Stomach smooth muscle (tissue), 2 donors: ENCODE measurements at regions not wholly inside any gene's neighbourhood (a gene's known extent, or its start where the extent isn't known, plus 50 kb on each side); places are given as distances from the start of the nearest gene placed in this dataset.

Experiments
- H3K27ac ChIP-seq: one replicate; pipeline ENCODE4 v1.7.0; 2013; ENCODE audit warnings: mild to moderate bottlenecking, low read length, inconsistent platforms
- H3K27me3 ChIP-seq, 2 donors: one replicate each; pipeline ENCODE4 v1.7.0; 2013; ENCODE audit warnings: low read length in 2 of 2; ENCODE audit not compliant: insufficient read depth in 2 of 2, control insufficient read depth in 1 of 2
- H3K36me3 ChIP-seq, 2 donors: one replicate each; pipeline ENCODE4 v1.7.0; 2013; ENCODE audit warnings: low read length in 2 of 2; ENCODE audit not compliant: control insufficient read depth in 2 of 2, insufficient read depth in 2 of 2
- H3K4me1 ChIP-seq: one replicate; pipeline ENCODE4 v1.7.0; 2013; ENCODE audit warnings: low read length; ENCODE audit not compliant: control insufficient read depth, insufficient read depth
- H3K4me3 ChIP-seq, 2 donors: one replicate each; pipeline ENCODE4 v1.7.0; 2013; ENCODE audit warnings: low read length in 2 of 2
- H3K9ac ChIP-seq, 2 donors: one replicate each; pipeline ENCODE4 v1.7.0; 2013; ENCODE audit warnings: low read length in 2 of 2, mild to moderate bottlenecking in 1 of 2
- H3K9me3 ChIP-seq, 2 donors: one replicate each; pipeline ENCODE4 v1.7.0; 2013; ENCODE audit warnings: low read length in 2 of 2; ENCODE audit not compliant: control insufficient read depth in 2 of 2
- donor health status: healthy.
- donor health status: Pancreatic carcinoma.

DNA sequence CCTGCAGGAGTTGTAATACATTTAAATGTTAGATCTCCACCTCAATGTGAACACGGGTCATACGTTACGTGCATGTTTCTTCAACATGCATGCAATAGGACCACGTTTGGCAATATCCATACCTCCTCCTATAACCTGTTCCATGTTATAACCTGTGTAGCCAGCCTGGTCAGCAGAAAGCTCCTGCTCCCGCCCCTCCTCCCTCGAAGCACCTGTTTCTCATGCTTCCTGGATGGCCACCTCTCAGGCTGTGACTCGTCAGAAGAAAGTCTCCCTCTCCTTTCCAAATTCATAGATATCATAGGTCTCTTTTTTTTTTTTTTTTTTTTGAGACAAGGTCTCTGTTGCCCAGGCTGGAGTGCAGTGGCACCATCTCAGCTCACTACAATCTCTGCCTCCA, 96.5 kb downstream of the HMX1 start:
- H3K4me3 ChIP-seq: no peak overlapping the region
- H3K27ac ChIP-seq: no peak overlapping the region
- peaks cover 0 to 3% of the 10 kb centered on the region in 2 donors for H3K27me3 ChIP-seq
- H3K9me3 ChIP-seq: no peaks in the 10 kb centered on the region
- H3K4me1 ChIP-seq: no peaks in the 10 kb centered on the region
- no peak overlapping the region for H3K9ac ChIP-seq
- H3K36me3 ChIP-seq: no peaks in the 10 kb centered on the region

DNA sequence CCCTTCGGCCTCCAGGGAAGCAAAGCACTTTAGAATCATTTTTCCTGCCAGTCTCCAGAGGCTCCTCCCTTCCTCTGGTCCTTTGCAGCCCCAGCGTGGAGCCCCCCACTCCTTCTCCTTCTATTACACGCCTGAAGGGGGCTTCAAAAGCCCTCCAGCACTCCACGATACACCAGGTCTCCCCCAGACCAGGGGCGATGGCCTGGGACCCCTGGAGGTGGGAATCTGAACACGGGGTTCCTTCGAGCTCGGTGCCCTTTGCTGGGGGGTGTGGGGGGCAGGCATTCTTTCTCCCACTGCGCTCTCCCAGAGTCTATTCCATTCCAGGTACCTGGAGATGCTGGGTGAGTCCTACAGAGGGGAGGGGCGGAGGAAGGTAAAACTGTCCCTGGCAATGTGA, 97.6 kb downstream of the HMX1 start:
- Histone ChIP-seq H3K9ac (no peak overlapping the region), H3K27me3 (peaks cover 0 to 2% of the 10 kb centered on the region in 2 donors), H3K36me3 (no peaks in the 10 kb centered on the region), H3K4me1 (no peaks in the 10 kb centered on the region), H3K9me3 (no peaks in the 10 kb centered on the region), H3K27ac (no peak overlapping the region), H3K4me3 (no peak overlapping the region)

DNA sequence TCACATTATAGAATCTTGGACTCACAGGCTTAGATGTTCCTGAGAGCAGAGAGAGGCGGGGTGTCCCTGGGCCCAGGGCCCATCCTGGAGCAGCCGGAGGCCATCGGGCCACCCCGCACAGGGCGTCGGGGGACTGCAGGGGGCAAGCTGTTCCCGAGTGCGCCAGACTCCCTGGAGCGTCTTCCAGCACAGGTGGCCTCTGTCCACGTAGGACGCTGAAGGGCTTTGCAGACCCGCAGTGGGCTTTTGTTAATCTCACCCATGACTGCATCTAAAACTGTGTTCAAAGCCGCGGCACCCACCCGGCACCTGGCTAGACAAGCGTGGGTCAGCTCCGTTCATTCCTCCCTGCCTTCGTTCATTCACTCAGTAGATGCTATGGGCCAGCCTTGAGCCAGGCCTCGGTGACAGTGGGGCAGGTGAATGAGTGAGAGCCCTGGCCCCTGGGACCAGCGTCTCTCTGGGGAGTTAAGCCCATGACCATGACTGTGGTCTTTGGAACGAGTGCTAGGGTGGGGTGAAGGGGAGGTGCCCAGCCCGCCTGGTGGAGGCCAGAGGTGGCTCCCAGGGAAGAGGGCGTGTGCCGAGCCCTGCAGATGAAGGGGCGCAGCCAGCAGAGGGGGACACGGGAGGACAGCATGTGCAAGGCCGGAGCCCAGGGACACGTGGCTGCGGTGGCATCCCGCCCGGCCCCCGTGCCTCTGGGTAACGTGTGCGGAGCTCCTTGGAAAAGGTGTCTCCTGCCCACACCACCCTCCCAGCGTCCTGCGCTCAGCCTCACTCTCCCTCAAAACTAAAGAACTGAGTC, 98.3 kb downstream of the HMX1 start:
- Histone ChIP-seq H3K9me3 (no peaks in the 10 kb centered on the region), H3K9ac (no peak overlapping the region), H3K4me1 (no peaks in the 10 kb centered on the region), H3K27me3 (peaks cover 3 to 5% of the 10 kb centered on the region in 2 donors), H3K4me3 (no peak overlapping the region), H3K36me3 (no peaks in the 10 kb centered on the region), H3K27ac (no peak overlapping the region)

DNA sequence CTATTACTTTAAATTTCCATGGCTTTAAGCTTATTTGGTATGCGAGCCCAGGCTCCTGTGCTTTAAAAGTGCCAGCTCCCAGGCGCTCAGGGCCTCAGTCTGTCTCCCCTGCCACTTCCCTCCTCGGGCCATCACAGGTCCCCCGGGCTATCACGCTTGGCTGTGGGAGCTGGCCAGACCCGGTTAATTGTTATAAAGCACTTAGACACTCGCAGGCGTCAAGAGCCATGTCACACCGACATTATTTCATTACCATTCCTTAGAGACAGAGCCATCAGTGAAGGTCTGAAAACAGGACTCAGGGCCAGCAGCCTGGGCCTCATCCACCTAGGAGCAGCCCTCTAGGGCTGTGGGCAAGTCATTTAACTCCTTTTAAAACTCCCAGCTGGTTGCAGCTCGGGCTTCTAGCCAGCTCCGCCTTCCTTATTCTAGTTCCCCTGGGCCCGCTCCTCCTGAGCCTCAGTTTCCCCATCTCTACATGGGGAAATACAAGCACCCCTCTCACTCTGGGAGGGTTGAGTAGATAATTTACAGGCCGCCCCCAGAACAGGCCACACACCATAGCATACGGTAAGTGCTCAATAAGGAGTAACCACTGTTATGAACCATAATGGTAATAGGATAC, 99.0 kb downstream of the HMX1 start:
- Histone ChIP-seq H3K4me1 (no peaks in the 10 kb centered on the region), H3K9me3 (no peaks in the 10 kb centered on the region), H3K36me3 (no peaks in the 10 kb centered on the region), H3K4me3 (no peak overlapping the region), H3K27me3 (peaks cover 3 to 5% of the 10 kb centered on the region in 2 donors), H3K9ac (no peak overlapping the region), H3K27ac (no peak overlapping the region)

DNA sequence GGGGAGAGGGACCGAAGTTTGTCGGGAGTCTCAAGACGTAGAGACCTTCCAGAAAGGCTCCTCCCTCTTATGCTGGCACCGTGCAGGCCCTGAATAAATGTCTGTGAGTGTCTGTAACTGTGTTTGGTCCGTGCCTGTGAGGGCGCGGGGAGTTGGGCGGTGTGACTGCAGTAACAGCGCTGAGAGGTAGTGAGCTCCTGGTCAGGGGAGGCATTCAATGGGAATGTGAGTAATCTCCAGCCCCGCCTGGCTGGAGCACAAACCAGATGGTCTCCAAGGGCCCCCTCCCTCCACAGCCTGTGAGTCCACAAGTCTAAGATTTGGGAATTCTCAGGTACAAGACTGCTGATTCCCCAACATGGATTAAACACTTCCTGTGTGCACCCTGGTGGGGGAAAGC, 100.0 kb downstream of the HMX1 start:
- Histone ChIP-seq H3K9me3 (no peaks in the 10 kb centered on the region), H3K36me3 (no peaks in the 10 kb centered on the region), H3K4me1 (no peaks in the 10 kb centered on the region), H3K27ac (no peak overlapping the region), H3K9ac (no peak overlapping the region), H3K27me3 (peaks cover 3 to 5% of the 10 kb centered on the region in 2 donors), H3K4me3 (no peak overlapping the region)

DNA sequence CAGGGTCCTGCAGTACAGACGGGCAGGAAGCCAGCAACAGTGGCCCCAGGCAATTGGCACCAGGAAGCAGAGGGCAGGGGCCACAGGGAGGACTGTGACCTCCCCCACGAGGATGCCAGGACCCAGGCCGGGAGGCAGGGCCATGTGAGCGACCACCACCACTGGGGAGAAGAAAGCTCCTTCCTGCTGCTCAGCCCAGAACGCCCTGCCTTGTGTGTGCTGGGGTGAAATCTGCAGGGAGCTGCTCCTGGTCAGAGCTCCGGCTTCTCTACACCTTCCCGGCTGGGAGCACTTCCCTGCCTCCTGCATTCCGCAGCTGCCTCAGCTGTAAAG, 100.4 kb downstream of the HMX1 start:
- Histone ChIP-seq H3K9me3 (no peaks in the 10 kb centered on the region), H3K36me3 (no peaks in the 10 kb centered on the region), H3K27me3 (peaks cover 3 to 8% of the 10 kb centered on the region in 2 donors), H3K4me3 (no peak overlapping the region), H3K4me1 (no peaks in the 10 kb centered on the region), H3K27ac (no peak overlapping the region), H3K9ac (no peak overlapping the region)

DNA sequence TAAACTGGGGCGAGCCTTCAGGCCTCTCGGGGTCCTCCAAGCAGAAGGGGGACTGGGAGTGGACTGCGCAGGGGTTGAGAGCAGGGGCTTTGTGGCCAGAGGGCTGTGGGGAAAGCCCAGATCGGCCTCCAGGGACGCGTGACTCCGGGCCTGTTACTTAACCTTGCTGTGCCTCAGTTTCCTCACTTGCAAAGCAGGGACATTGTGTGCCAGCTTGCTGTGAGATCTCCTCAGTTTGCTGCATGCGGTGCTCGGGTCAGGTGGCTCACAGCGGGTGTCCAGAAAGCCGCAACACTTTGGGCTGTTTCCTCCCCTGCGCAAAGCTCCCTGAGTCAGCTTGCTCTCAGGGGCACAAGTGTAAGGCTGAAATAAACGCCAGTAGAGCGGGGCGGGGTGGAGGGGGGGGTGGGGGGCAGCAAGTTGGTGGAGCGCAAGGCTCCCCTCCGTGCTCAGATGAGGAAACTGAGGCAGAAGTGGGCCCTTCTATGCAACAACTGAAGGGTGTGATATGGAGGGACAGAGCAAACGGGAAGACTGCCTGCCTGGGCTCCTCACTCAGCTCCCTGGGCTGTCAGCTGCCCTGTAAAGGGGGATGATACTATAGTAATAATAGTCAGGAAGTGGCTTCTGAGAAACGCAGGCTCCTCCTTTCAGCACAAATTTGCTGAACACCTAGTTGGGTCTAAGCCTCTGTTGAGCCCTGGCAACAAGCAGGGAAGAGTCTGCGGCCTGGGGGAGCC, 101.0 kb downstream of the HMX1 start:
- H3K27me3 ChIP-seq: peaks cover 3 to 10% of the 10 kb centered on the region in 2 donors
- H3K4me3 ChIP-seq: no peak overlapping the region
- no peaks in the 10 kb centered on the region for H3K36me3 ChIP-seq
- H3K4me1 ChIP-seq: no peaks in the 10 kb centered on the region
- H3K9me3 ChIP-seq: no peaks in the 10 kb centered on the region
- no peak overlapping the region for H3K9ac ChIP-seq
- H3K27ac ChIP-seq: no peak overlapping the region

DNA sequence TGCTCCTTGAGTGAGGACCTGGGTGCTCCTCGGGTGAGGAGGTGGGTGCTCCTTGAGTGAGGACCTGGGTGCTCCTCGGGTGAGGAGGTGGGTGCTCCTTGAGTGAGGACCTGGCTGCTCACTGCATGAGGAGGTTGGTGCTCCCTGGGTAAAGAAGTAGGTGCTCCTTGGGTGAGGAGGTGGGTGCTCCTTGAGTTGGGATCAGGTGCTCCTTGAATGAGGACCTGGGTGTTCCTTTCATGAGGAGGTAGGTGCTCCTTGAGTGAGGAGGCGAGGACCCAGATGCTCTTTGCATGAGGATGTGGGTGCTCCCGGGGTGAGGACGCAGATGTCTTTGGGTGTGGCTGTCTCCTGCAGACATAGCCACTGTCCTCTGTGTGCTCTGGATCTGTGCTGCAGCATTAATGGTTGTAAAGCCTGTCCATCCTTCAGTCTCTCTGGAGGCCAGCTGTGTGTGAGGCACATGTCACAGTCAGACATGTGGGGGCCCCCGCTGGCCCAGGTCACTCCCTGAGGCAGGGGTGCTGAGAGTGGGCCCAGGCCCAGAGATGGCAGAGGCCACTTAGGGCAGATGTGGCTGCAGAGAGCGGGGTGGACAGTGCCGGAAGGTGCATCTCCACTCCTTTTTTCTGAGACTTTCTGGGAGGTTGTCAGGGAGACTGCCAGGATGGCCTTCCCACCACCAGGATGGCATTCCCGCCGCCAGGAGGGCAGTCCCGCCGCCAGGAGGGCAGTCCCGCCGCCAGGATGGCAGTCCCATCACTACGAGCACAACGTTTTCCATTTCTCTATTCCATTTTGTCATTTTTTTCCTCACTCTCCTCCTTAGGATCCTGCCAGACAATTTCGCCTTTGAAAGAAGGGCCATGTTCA, 101.8 kb downstream of the HMX1 start:
- Histone ChIP-seq H3K36me3 (no peaks in the 10 kb centered on the region), H3K9ac (no peak overlapping the region), H3K27me3 (peaks cover 3 to 10% of the 10 kb centered on the region in 2 donors), H3K4me1 (no peaks in the 10 kb centered on the region), H3K4me3 (no peak overlapping the region), H3K9me3 (no peaks in the 10 kb centered on the region), H3K27ac (no peak overlapping the region)

DNA sequence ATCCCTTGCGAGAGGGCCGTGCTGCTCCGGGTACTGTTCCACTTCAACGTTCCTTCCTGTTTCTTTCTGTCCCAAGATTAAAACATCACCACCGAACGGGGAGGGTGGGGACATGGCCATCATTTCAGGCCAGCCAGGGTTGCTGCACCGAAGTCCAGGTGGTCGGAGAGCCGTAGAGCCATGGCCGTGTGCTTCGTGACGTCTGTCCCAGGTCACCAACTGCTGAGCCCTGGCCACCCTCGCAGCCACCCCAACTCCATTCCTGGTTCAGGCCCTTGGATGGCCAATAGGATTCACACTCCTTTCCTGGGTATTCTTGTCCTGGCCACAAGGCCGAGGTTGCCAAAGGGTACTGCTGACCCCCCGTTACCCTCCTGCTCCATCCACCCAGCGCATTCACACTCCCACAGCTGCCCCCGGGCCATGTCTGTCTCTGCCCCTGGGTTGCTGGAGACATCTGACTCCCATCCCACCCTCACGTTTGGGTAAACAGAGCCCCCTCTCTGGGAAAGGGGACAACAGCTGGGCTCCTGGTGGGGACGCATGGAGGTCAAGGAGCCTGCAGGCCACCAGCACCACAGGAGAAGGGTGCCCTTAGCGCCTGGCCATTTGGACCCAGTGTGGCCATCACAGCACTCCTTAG, 103.2 kb downstream of the HMX1 start:
- H3K4me3 ChIP-seq: no peak overlapping the region
- no peak overlapping the region for H3K27ac ChIP-seq
- no peaks in the 10 kb centered on the region for H3K36me3 ChIP-seq
- H3K9me3 ChIP-seq: no peaks in the 10 kb centered on the region
- H3K9ac ChIP-seq: no peak overlapping the region
- H3K27me3 ChIP-seq: peaks cover 3 to 10% of the 10 kb centered on the region in 2 donors
- no peaks in the 10 kb centered on the region for H3K4me1 ChIP-seq

DNA sequence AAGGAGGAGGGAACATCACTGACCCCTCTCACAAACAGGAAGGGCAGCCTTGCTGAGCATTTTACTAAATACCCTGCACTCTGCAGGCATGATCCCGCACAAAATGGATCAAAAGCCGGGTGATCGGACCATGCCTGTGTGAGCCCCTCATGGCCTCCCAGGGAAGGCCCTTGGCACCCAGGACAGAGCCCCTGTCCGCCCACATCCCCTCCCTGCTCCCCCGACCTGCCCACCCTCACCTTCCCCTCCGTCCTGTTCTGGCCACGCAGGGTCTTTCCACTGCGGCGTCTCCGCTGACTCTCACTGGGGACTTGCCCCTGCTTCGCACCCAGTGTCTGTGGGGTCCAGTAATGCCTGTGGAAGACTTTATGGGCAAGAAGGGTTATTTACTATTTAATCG, 105.0 kb downstream of the HMX1 start:
- Histone ChIP-seq H3K36me3 (no peaks in the 10 kb centered on the region), H3K4me3 (no peak overlapping the region), H3K27me3 (peaks cover 3 to 14% of the 10 kb centered on the region in 2 donors), H3K9me3 (no peaks in the 10 kb centered on the region), H3K27ac (no peak overlapping the region), H3K9ac (no peak overlapping the region), H3K4me1 (no peaks in the 10 kb centered on the region)
